BLaER1 (cell line): ENCODE measurements at regions not wholly inside any gene's neighbourhood (a gene's known extent, or its start where the extent isn't known, plus 50 kb on each side); places are given as distances from the start of the nearest gene placed in this dataset.
A peak's percentile ranks its signal among the peaks of the same experiment; 100 is the strongest.
"Not testable (repeated sequence)": the region's sequence is repeated elsewhere in the genome, so short reads cannot be mapped to it uniquely, and the experiment has no call there.

Experiments used
- H3K27ac ChIP-seq: shearing (Covaris generic); formaldehyde crosslinking; 2 replicates; pipeline ENCODE4 v1.8.1; 2022
- H3K27me3 ChIP-seq: shearing (Covaris generic); formaldehyde crosslinking; 2 replicates; pipeline ENCODE4 v1.8.1; 2022
- H3K36me3 ChIP-seq: shearing (Covaris generic); formaldehyde crosslinking; 2 replicates; pipeline ENCODE4 v1.8.1; 2022
- H3K4me1 ChIP-seq: shearing (Covaris generic); formaldehyde crosslinking; 2 replicates; pipeline ENCODE4 v1.8.1; 2022
- H3K4me2 ChIP-seq: shearing (Covaris generic); formaldehyde crosslinking; 2 replicates; pipeline ENCODE4 v1.8.1; 2022
- H3K4me3 ChIP-seq: shearing (Covaris generic); formaldehyde crosslinking; 2 replicates; pipeline ENCODE4 v1.8.1; 2022
- H3K9ac ChIP-seq: shearing (Covaris generic); formaldehyde crosslinking; 2 replicates; pipeline ENCODE4 v1.8.1; 2022
- H3K9me3 ChIP-seq: shearing (Covaris generic); formaldehyde crosslinking; 2 replicates; pipeline ENCODE4 v1.8.1; 2022
- H4K20me1 ChIP-seq: shearing (Covaris generic); formaldehyde crosslinking; 2 replicates; pipeline ENCODE4 v1.8.1; 2022
- Cebpa-rat ChIP-seq: shearing (Covaris generic); IDR thresholded peaks from 2 replicates; pipeline ENCODE4 v1.8.1; 2022

DNA sequence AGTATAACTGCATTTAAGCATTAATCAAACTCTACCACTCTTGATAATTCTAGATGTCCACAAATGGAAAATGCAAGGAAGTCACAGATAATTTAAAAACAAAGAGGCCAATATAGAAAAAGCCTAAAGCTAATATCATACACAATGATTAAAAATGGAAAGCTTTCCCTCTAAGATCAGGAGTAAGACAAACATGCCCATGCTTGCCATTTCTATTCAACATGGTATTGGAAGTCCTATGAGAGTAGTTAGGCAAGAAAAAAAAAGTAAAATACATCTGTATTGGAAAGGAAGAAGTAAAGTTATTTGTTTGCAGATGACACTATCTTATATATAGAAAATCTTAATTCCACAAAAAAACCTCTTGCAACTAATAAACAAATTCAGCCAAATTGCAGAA lies 164.6 kb upstream of the FERMT1 start:
- Histone ChIP-seq H3K36me3 (no peaks in the 10 kb centered on the region), H3K4me1 (no peaks in the 10 kb centered on the region), H3K27me3 (no peaks in the 10 kb centered on the region), H3K9me3 (peaks cover 20% of the 10 kb centered on the region), H3K9ac (no peak overlapping the region), H4K20me1 (no peaks in the 10 kb centered on the region), H3K4me2 (no peak overlapping the region), H3K27ac (no peak overlapping the region), H3K4me3 (no peak overlapping the region)
- TF ChIP-seq Cebpa-rat: no peak

DNA sequence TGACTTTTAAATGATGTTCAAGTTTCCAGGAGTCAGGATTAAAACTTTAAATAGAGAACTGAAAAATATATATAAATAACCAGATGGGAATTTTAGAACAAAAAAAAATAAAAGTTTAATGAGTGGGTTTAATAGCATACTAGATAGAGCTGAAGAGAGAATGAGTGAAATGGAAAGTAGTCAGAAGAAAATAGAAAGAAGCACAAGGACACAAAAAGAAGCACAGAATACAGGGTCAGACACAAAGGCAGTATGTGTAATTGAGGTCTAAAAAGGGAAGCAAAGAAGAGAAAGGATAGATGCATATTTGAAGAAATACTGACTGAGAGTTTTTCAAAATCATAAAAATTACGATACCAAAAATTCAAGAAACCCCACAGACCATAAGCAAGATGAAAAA lies 159.8 kb upstream of the FERMT1 start:
- no peak overlapping the region for H3K4me3 ChIP-seq

DNA sequence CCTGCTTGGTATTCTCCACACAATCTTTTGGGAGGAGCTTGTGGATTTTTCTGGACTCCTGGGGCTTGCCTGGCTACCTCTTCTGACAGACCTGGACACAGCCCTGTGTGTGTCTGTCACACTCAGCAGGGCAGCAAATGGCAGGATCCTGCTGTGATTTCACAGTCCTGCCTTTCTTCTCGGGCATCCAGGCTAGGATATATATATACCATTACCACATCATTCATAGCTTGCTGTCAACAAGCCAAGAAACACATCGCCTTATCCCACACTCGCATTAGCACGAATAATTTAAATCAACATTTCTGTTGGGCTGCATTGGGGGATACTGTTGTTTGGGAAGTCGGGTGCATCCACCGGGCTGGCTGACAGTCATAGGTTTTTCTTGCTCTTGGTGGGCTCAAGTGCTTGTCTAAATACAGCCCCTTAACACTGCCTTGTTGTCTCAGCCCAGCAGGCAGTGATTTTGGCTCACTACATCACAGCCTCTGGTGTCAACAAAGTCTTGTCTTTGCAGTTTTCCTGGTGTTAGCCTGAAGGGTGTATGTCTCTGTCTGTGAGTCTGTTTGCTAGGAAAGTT lies 154.9 kb upstream of the FERMT1 start:
- no peak overlapping the region for H3K4me2 ChIP-seq
- H3K9me3 ChIP-seq: peaks cover 6% of the 10 kb centered on the region
- no peaks in the 10 kb centered on the region for H3K27me3 ChIP-seq
- H3K4me3 ChIP-seq: no peak overlapping the region
- no peaks in the 10 kb centered on the region for H3K4me1 ChIP-seq
- no peaks in the 10 kb centered on the region for H3K36me3 ChIP-seq
- no peaks in the 10 kb centered on the region for H4K20me1 ChIP-seq
- TF ChIP-seq Cebpa-rat: no peak
- H3K27ac ChIP-seq: no peak overlapping the region
- H3K9ac ChIP-seq: no peak overlapping the region

More for the DNA sequence above, 159.8 kb upstream of the FERMT1 start:
- Histone ChIP-seq H3K27me3 (no peaks in the 10 kb centered on the region), H4K20me1 (no peaks in the 10 kb centered on the region), H3K4me2 (no peak overlapping the region), H3K27ac (no peak overlapping the region), H3K9ac (no peak overlapping the region), H3K9me3 (peaks cover 16% of the 10 kb centered on the region), H3K4me1 (no peaks in the 10 kb centered on the region), H3K36me3 (no peaks in the 10 kb centered on the region)
- no peak for TF ChIP-seq Cebpa-rat

GRCh38 chr20:6270404-6270803 lies 147.6 kb upstream of the FERMT1 start:
- not testable (repeated sequence) for H3K4me1 ChIP-seq, H3K36me3 ChIP-seq, H3K27me3 ChIP-seq, H3K9me3 ChIP-seq, H3K4me3 ChIP-seq, H4K20me1 ChIP-seq, H3K27ac ChIP-seq, H3K9ac ChIP-seq, H3K4me2 ChIP-seq

DNA sequence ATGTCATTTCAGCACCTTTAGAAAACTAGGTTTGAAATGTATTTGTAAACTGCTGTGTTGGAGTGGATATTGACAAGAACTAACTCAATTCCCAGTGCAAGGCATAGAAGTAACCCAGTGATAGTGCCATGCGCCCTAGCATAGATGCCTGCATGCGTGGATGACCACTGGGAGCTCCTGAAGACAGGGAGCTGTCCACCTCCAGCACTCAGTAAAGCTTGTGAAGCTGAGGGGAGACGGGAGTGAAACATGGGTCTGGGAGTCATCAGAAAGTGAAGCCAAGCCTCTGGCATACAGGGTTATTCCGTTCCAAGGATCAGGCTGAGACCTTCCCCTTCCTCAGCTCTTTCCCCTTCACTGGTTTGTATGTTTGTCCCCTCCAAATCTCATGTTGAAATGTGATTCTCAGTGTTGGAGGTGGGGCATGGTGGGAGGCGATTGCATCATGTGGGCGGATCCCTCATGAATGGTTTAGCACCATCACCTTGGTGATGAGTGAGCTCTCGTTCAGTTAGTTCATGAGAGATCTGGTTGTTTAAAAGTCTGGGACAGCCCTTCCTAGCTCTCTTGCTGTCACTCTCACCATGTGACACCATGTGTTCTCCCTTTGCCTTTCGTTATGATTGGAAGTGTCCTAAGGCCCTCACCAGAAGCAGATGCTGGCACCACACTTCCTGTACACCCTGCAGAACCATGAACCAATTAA lies 146.5 kb upstream of the FERMT1 start:
- Histone ChIP-seq H3K27ac (no peak overlapping the region), H3K9me3 (no peaks in the 10 kb centered on the region), H3K4me1 (peaks cover 13% of the 10 kb centered on the region), H3K4me3 (no peak overlapping the region), H4K20me1 (no peaks in the 10 kb centered on the region), H3K36me3 (no peaks in the 10 kb centered on the region), H3K27me3 (no peaks in the 10 kb centered on the region), H3K9ac (no peak overlapping the region), H3K4me2 (no peak overlapping the region)
- no peak for TF ChIP-seq Cebpa-rat

- H3K4me2 ChIP-seq: peak overlapping the region; percentile 54
- no peak overlapping the region for H3K27ac ChIP-seq
- H3K9ac ChIP-seq: no peak overlapping the region; the same call in 1 of the 2 replicates
Measured at GRCh38 chr20:6265204-6265904, 142.5 kb upstream of the FERMT1 start.

GRCh38 chr20:6253396-6253795 lies 130.6 kb upstream of the FERMT1 start:
- H3K27ac ChIP-seq: no peak overlapping the region
- no peaks in the 10 kb centered on the region for H3K4me1 ChIP-seq
- no peak for TF ChIP-seq Cebpa-rat
- no peak overlapping the region for H3K4me3 ChIP-seq
- no peaks in the 10 kb centered on the region for H3K27me3 ChIP-seq
- H4K20me1 ChIP-seq: no peaks in the 10 kb centered on the region
- no peaks in the 10 kb centered on the region for H3K9me3 ChIP-seq
- H3K9ac ChIP-seq: no peak overlapping the region
- no peaks in the 10 kb centered on the region for H3K36me3 ChIP-seq
- no peak overlapping the region for H3K4me2 ChIP-seq

More at GRCh38 chr20:6265204-6265904, 142.5 kb upstream of the FERMT1 start:
- no peaks in the 10 kb centered on the region for H3K36me3 ChIP-seq
- no peaks in the 10 kb centered on the region for H3K9me3 ChIP-seq
- TF ChIP-seq Cebpa-rat: no peak
- no peaks in the 10 kb centered on the region for H3K27me3 ChIP-seq
- H4K20me1 ChIP-seq: no peaks in the 10 kb centered on the region
- no peak overlapping the region for H3K4me3 ChIP-seq
- H3K4me1 ChIP-seq: peaks cover 13% of the 10 kb centered on the region

- Histone ChIP-seq H4K20me1 (no peaks in the 10 kb centered on the region), H3K4me2 (no peak overlapping the region), H3K27ac (no peak overlapping the region), H3K9me3 (no peaks in the 10 kb centered on the region), H3K36me3 (no peaks in the 10 kb centered on the region), H3K4me3 (no peak overlapping the region), H3K4me1 (no peaks in the 10 kb centered on the region), H3K9ac (no peak overlapping the region), H3K27me3 (no peaks in the 10 kb centered on the region)
- TF ChIP-seq Cebpa-rat: no peak
Measured at GRCh38 chr20:6245436-6245835, 122.6 kb upstream of the FERMT1 start.

GRCh38 chr20:6241591-6241990 lies 118.8 kb upstream of the FERMT1 start:
- Histone ChIP-seq H3K4me1 (no peaks in the 10 kb centered on the region), H3K27ac (no peak overlapping the region), H3K27me3 (no peaks in the 10 kb centered on the region), H3K9ac (no peak overlapping the region), H4K20me1 (no peaks in the 10 kb centered on the region), H3K9me3 (no peaks in the 10 kb centered on the region), H3K36me3 (no peaks in the 10 kb centered on the region), H3K4me3 (no peak overlapping the region), H3K4me2 (no peak overlapping the region)
- no peak for TF ChIP-seq Cebpa-rat

GRCh38 chr20:6240059-6240458 lies 117.2 kb upstream of the FERMT1 start:
- no peaks in the 10 kb centered on the region for H3K27me3 ChIP-seq
- no peak overlapping the region for H3K27ac ChIP-seq
- H3K9ac ChIP-seq: no peak overlapping the region
- no peak for TF ChIP-seq Cebpa-rat
- no peak overlapping the region for H3K4me3 ChIP-seq
- no peaks in the 10 kb centered on the region for H3K4me1 ChIP-seq
- H3K4me2 ChIP-seq: no peak overlapping the region
- H4K20me1 ChIP-seq: no peaks in the 10 kb centered on the region
- H3K36me3 ChIP-seq: no peaks in the 10 kb centered on the region
- H3K9me3 ChIP-seq: no peaks in the 10 kb centered on the region
